Fibroblast of lung (primary cell): ENCODE measurements at regions not wholly inside any gene's neighbourhood (a gene's known extent, or its start where the extent isn't known, plus 50 kb on each side); places are given as distances from the start of the nearest gene placed in this dataset.
A peak's percentile ranks its signal among the peaks of the same experiment; 100 is the strongest.

Source experiments
- DNase-seq, 2 donors: peaks; one replicate each; pipeline versions ENCODE4 v3.0.0 to v3.0.0-alpha.2; 2010; ENCODE audit warnings: low read depth in 2 of 2
- H2AFZ ChIP-seq: 2 replicates; pipeline ENCODE4 v1.5.1; 2012; ENCODE audit warnings: low read length, control low read depth, inconsistent platforms
- H3K27ac ChIP-seq: 2 replicates; pipeline ENCODE4 v1.5.1; 2011; ENCODE audit warnings: low read length, control low read depth; ENCODE audit not compliant: insufficient read depth
- H3K27me3 ChIP-seq: 2 replicates; pipeline ENCODE4 v1.5.1; 2011; ENCODE audit warnings: mild to moderate bottlenecking, low read length; ENCODE audit not compliant: control insufficient read depth, insufficient read depth
- H3K36me3 ChIP-seq: 2 replicates; pipeline ENCODE4 v1.5.1; 2011; ENCODE audit warnings: low read length; ENCODE audit not compliant: control insufficient read depth, insufficient read depth
- H3K4me1 ChIP-seq: 2 replicates; pipeline ENCODE4 v1.5.1; 2011; ENCODE audit warnings: low read length; ENCODE audit not compliant: control insufficient read depth, insufficient read depth; ENCODE audit errors: extremely low read depth
- H3K4me2 ChIP-seq: 2 replicates; pipeline ENCODE4 v1.5.1; 2011; ENCODE audit warnings: low read length, control low read depth; ENCODE audit not compliant: insufficient read depth; ENCODE audit errors: extremely low read depth
- H3K4me3 ChIP-seq, 4 experiments: fragments of 200-600 bp in 1 of 4; sonication (generic) in 1 of 4; replicated peaks in 1 of 4; 2 replicates each; pipeline ENCODE4 v1.5.1; 2011 to 2016; ENCODE audit warnings: low read length in 4 of 4, low read depth in 3 of 4, mild to moderate bottlenecking in 3 of 4, control low read depth in 2 of 4, inconsistent platforms in 1 of 4, mixed read lengths in 1 of 4; ENCODE audit not compliant: insufficient read depth in 1 of 4; ENCODE audit errors: control extremely low read depth in 1 of 4
- H3K79me2 ChIP-seq: 2 replicates; pipeline ENCODE4 v1.5.1; 2012; ENCODE audit warnings: mild to moderate bottlenecking, low read length, inconsistent platforms; ENCODE audit not compliant: control insufficient read depth, insufficient read depth
- H3K9ac ChIP-seq: 2 replicates; pipeline ENCODE4 v1.5.1; 2011; ENCODE audit warnings: mild to moderate bottlenecking, low read length, control low read depth; ENCODE audit not compliant: insufficient read depth
- H3K9me3 ChIP-seq: 2 replicates; pipeline ENCODE4 v1.5.1; 2012; ENCODE audit warnings: low read depth, low read length; ENCODE audit not compliant: control insufficient read depth, insufficient read depth
- H4K20me1 ChIP-seq: 2 replicates; pipeline ENCODE4 v1.5.1; 2011; ENCODE audit warnings: low read length; ENCODE audit not compliant: control insufficient read depth, insufficient read depth; ENCODE audit errors: extremely low read depth
- CTCF ChIP-seq, 2 donors: IDR thresholded peaks in 1 of 2; conservative IDR thresholded peaks in 1 of 2; 1 replicate in 1 of 2; 2 replicates in 1 of 2; pipeline ENCODE4 v1.5.1; 2011 to 2012; ENCODE audit warnings: low read length in 2 of 2, control low read depth in 1 of 2, inconsistent platforms in 1 of 2, low read depth in 1 of 2, mild to moderate bottlenecking in 1 of 2
- EZH2 ChIP-seq: IDR thresholded peaks from 2 replicates; pipeline ENCODE4 v1.5.1; 2012; ENCODE audit warnings: low read length, control low read depth, mild to moderate bottlenecking; ENCODE audit errors: missing control alignments

GRCh38 chr21:27691006-27691405 is 724.1 kb upstream of the ADAMTS5 start:
- H3K9me3 ChIP-seq, result no peaks in the 10 kb centered on the region
- H3K4me2 ChIP-seq, result no peak overlapping the region
- H3K27me3 ChIP-seq, result no peaks in the 10 kb centered on the region
- no peak overlapping the region for H3K9ac ChIP-seq
- no peak overlapping the region for H2AFZ ChIP-seq
- peaks cover 2% of the 10 kb centered on the region for H3K4me1 ChIP-seq
- no peaks in the 10 kb centered on the region for H3K79me2 ChIP-seq
- TF ChIP-seq EZH2 (no peak), CTCF (conservative IDR thresholded peaks at IDR 0.05 in 1 of 2, IDR thresholded peaks at IDR 0.05 in 1 of 2; ENCODE audit: low read depth in 1 of 2, low read length in 2 of 2) (no peak)
- no peaks in the 10 kb centered on the region for H3K36me3 ChIP-seq
- H3K27ac ChIP-seq, result no peak overlapping the region
- no peak for DNase-seq
- H4K20me1 ChIP-seq, result no peaks in the 10 kb centered on the region
- no peak overlapping the region for H3K4me3 ChIP-seq

GRCh38 chr21:27690426-27690825 is 723.5 kb upstream of the ADAMTS5 start:
- no peak overlapping the region for H3K27ac ChIP-seq
- no peak overlapping the region for H3K4me2 ChIP-seq
- no peak overlapping the region for H3K9ac ChIP-seq
- TF ChIP-seq CTCF (conservative IDR thresholded peaks at IDR 0.05 in 1 of 2, IDR thresholded peaks at IDR 0.05 in 1 of 2; ENCODE audit: low read depth in 1 of 2, low read length in 2 of 2), result no peak
- no peak for TF ChIP-seq EZH2
- H3K4me1 ChIP-seq, result peaks cover 2% of the 10 kb centered on the region
- no peaks in the 10 kb centered on the region for H3K27me3 ChIP-seq
- no peaks in the 10 kb centered on the region for H4K20me1 ChIP-seq
- peak in 1 of 2 donors; percentile 55 for DNase-seq
- no peaks in the 10 kb centered on the region for H3K9me3 ChIP-seq
- no peak overlapping the region for H3K4me3 ChIP-seq
- H3K36me3 ChIP-seq, result no peaks in the 10 kb centered on the region
- H2AFZ ChIP-seq, result peak overlapping the region; percentile 6
- H3K79me2 ChIP-seq, result no peaks in the 10 kb centered on the region

- no peaks in the 10 kb centered on the region for H3K9me3 ChIP-seq
- no peak for DNase-seq
- TF ChIP-seq EZH2 (no peak), CTCF (conservative IDR thresholded peaks at IDR 0.05 in 1 of 2, IDR thresholded peaks at IDR 0.05 in 1 of 2; ENCODE audit: low read depth in 1 of 2, low read length in 2 of 2) (no peak)
- no peaks in the 10 kb centered on the region for H3K27me3 ChIP-seq
- H3K4me3 ChIP-seq, result no peak overlapping the region
- H3K9ac ChIP-seq, result no peak overlapping the region
- no peak overlapping the region for H2AFZ ChIP-seq
- no peak overlapping the region for H3K4me2 ChIP-seq
- H4K20me1 ChIP-seq, result no peaks in the 10 kb centered on the region
- H3K36me3 ChIP-seq, result no peaks in the 10 kb centered on the region
- no peaks in the 10 kb centered on the region for H3K79me2 ChIP-seq
- H3K4me1 ChIP-seq, result peaks cover 2% of the 10 kb centered on the region
- no peak overlapping the region for H3K27ac ChIP-seq
Measured at GRCh38 chr21:27688773-27689172, 721.9 kb upstream of the ADAMTS5 start.
